Inflammatory macrophage treated with lipopolysaccharide for 4 hours (primary cell): ENCODE measurements at regions not wholly inside any gene's neighbourhood (a gene's known extent, or its start where the extent isn't known, plus 50 kb on each side); places are given as distances from the start of the nearest gene placed in this dataset.

Source experiments
- DNase-seq: peaks from one replicate; pipeline ENCODE4 v3.0.0-alpha.2; 2020

DNA sequence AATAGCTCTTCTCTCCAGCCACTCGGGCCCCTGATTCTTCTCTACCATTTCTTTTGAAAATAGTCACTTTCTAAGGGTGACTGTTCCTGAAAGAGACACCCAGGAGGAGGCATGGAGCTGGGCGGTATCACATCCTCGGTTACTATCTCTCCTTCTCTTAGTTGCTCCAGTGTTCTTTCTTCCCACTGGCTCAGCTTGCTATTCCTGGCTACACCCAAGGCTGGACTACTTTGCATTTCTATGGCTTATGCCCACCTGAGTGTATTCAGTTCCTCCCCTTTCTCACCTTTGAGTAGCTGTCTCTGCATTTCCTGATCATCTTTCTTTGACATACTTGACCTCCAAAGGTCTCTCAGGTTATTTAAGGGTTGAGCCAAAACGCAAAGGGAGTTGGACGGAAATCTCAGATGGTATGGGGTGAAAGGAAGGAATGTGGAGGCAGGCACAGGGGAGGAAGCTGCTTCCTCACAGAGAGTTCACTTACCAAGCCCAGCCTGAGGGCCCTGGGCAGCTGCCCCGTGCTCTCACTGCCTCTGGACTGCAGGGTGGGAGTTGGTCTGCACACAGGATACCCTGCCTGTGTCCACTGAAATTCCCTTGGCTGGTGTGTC lies 155.7 kb downstream of the SNX19 start:
- no peak for DNase-seq

DNA sequence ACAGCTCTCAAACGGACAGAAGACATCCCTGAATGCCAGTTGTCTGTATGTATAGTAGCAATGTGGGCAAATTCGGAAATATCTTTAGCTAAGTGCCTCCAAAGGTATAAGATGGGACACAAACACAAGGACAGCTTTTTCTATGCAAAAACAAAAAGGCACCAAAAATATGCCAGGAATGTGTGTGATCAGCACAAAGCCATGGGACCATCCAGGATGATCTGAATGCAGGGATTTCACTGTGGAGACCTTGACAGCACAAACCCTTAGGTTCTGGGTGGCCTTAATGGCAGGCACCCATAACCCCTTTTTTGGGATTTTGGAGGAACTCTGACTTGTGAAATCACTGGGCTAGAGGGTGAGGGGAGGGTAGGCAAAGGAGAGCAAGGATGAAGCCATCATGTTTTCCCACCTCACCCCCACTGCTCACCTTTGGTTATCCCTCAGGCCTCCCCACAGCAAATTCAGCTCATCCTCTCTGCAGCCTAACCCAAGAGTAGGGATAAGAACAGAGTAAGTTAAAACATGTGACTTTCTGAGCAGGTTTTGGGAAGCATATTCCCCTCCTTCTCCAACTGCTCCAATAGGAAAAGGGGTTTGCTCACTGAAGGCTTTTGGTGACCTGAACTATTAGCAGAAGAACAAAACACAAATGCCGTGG lies 154.6 kb downstream of the SNX19 start:
- no peak for DNase-seq

DNA sequence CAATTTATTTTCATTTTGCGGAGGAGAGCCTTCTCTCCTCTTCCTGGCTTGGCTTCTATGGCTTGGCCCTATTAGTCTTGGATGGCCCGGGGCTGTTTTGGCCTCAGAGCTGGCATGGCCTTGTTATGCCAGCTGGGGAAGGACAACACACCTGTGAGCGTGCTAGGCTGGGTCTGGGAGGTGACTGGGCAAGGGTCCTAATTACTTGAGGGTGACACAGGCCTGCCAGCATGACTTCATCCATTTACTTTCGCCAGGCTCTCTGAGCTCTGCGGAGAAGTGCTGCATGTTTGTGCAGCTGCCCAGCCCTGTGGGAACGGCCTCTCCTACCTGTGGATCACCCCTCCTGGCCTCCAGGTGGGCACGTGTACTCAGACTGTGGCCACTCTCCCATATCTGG lies 153.6 kb downstream of the SNX19 start:
- no peak for DNase-seq

DNA sequence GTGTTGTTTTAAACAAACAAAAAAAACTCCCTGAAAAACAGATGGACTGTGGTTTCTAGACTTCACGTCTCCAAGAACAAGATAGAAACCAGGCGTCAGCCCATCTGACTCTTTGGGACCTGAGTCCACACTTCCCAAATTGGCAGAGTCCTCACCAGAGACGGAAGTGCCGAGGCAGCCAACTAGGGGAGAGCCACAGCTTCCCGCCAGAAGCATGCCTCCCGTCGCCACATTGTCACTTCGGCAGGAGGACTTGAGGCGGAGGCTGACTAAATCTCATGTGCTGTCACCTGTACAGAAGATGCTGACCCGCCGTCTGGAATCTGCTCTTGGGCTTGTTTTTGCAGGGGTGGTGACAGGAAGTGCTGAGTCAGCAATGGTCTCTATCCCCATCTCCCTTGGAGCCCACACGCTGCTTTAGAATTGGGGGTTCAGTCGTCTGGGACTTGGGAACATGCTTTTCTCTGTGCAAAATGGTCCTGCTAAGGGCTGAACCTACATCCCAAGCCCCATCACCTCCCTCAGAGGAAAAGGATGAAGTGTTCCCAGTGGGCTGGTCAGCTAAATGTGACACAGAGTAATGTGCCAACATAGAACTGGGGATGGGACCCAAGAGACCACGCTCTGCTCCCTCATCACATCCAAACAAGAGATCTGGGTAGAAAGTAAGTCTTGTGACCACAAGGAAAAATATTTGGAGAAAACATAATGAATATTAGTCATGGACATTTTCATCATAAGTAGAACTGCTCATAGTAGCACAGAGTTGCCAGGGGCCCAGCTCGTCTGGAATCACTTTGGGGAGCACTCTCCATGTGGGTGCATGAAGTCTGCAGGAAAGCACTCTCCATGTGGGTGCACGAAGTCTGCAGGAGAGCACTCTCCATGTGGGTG lies 152.9 kb downstream of the SNX19 start:
- no peak for DNase-seq

DNA sequence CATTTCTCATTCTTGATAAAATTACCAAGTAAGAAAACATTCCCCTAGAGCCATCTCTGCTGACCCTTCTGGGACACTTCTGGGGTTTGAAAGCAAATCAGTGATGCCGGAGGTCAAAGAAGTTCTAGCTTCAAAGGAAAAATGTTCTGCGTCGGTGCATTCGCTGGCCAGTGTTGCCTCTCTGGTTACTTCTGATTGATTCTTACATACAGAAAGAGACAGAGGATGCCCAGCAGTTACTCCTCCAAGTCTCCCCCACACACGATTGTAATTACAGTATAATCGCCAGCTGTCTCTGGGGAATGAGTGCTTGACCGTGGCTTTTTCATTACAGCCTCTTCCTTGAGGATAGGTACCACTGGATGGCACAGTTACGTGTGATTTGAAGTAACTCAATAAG lies 150.9 kb downstream of the SNX19 start:
- DNase-seq = no peak

DNA sequence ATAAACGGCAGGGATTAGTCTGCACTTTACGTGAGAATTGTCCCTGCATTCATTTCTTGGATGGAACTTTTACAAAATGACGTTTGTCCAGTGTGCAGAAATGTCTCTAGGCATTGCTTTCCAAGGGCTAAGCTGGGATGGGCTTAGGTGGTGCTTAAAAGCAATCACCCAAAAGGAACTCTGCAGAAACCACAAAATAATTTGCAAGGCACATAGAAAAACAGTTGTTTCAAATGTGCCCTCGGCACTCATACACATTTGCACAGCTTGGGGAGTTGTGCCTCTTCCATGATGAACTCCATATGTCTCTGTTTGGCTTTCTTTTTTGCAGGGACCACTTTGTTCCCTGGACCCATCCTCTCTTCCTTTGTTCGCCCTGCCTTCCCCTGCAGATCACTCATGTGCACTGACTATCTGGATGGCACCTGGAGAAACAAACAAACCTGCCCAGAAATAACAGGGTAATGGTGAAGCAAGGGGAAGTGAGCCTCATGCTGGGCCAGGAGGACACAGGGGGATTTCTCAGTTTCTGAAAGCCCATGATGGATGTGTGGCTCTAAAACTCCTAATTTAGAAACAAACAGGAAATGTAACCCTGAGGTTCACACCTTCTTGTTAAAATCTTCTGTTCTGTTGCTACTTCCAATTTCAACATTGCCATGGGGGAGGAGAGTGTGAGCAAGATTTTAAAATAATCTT lies 150.2 kb downstream of the SNX19 start:
- DNase-seq = no peak

DNA sequence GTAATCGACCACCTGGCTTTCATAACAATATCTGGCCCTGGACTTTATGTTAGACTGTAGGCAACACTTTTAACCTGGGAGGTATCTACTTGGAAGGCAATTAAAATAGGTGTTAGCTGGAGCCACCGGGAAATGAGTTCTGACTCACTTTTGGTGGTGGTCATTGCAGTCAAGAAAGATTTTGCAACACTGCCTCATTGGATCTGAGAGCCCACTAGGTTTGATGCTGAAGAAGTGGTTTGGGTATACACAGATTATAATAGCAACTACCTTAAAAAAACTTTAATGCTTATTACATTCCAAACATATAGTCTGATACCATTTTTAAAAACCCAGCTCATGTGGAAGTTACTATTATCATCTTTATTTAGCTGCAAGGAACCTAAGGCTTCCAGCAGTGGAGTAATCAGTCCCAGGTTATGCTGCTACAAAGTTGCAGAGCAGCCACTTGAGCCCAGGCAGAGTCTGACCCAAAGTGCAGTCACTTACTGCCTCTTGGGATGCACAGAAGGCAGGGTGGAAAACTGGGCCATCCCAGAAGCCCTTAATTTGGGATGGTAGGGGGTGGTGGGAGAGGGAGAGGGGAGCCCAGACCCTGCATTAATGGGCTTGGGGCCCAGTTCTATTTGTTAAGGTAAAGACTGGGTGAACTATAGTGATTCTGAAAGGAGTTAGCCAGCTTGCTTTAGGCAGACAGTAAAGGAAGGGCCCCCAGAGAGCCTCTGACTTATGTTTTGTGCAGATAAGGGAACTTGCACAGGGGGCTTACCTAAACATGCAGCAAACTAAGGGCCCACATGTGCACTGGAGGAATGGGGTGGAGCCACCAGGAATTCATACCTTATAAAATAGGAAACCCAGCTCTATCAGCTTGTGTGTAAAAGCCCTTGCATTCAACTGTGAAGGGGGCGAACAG lies 149.4 kb downstream of the SNX19 start:
- no peak for DNase-seq

DNA sequence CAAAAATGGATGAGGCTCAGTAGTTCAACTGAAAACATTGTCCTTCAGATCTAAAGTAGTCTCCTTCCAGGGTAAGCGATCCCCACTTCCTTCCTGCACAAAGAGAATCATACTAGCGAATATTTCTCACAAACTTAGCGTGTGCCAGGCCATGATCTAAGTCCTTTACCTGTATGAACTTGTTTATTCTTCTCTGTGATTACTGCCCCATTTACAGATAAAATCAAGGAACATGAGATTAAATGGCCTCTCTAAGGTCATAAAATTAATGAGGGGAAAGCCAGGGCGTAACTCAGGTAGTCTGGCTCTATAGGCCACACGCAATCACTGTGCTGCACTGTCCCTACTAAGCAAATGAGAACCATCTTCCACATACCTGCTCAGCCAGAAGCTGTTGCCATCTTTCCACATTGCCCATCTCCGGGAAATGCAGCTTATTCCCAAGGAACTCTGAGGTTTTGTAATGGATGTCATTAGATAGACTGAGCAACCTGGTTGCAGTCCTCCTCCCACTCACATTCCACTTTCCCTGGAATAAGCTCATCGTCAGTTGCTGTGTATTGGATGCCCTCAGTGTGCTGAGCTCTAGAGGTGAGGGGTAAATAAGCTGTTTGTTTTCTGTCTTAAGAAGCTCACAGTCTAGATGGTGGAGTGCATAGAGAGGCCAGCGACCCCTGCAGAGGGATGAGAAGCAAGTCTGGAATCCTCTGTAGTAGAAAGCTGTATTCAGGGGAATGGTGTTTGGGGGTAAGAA lies 146.3 kb downstream of the SNX19 start:
- no peak for DNase-seq

DNA sequence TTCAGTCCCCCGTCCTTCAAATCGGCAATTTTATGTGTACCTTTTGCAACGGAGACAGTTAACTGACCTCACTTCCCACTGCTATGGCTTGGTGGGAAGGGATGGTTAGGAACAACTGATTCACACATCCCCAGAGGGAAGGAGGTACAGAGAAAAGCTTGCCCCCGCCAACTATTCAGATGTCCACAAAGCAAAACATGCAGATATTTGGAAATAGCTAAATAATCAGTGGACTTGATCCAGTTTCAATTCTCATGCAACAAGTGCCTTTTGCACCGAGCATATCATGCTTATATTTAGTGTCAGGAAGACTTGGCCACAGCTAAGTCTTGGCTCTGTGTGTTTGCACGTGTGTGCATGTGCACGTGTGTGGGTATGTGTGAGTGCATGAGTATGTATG lies 144.6 kb downstream of the SNX19 start:
- DNase-seq = no peak

DNA sequence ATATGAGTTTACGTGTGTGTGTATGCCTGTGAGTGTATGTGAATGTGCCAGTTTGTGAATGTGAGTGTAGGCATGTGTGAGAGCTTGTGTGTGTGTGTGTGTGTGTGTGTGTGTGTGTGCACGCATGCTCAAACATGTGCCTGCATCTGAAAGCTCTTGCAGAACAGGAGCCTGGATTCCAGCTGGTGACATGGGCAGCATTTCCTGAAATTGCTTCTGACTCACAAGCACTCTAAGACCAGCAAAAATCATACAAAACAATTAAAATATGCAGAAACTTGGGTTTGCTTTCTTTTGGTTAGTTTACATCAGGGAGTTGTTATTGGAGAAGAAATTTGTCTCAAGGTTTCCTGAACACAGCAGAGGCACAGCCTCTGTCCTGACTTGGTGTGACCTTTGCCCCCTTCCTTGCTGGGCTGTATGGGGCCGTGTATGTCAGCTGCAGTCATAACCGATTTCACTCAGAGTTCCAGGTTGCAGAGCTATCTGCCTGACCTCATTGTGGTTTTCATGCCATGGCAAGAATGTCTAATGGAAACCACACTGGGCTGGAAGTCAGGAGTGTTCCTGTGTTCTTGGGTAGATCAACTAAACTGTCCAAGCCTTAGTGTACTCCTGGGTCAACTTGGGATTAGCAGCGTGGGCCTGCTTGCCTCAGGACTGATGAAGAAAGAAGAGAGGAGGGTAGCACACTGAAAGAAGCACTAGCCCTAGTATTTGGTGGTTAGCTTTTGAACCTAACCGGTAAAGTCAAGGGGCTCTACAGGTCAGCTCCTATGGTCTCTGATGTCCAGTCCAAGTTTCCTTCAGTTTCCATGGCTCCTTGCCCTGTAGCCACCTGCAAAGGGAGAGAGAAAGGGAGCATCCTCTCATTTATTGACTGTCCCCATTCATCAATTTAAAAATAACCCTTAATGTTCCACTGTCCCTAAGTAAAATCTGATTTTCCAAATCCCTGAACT lies 143.7 kb downstream of the SNX19 start:
- DNase-seq = no peak

DNA sequence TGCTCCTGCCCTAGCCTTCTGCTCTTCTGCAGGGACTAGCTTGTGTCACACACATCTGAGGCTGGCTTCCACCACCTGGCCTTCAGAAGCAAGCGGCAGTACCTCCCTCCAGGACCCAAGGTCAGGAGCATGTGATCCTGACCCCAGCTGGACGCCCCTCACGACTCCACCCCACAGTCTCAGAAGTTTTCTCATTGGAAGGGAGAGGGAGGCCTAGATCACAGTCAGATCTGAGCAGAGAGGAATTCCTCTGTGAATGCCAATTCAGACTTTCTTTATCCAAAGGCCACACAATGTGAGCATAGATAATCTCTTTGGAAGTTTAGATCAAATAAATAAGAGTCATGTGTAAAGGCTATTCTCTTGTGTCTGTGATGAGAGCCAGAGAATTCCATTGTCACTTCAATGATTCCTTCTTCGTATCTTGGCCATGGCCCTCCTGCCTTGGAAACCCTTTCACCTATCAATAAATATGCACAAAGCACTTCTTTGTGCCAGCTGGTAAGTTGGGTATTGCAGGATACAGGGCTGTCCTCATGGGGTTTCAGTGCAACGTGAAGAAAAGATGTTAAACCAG lies 142.9 kb downstream of the SNX19 start:
- no peak for DNase-seq

DNA sequence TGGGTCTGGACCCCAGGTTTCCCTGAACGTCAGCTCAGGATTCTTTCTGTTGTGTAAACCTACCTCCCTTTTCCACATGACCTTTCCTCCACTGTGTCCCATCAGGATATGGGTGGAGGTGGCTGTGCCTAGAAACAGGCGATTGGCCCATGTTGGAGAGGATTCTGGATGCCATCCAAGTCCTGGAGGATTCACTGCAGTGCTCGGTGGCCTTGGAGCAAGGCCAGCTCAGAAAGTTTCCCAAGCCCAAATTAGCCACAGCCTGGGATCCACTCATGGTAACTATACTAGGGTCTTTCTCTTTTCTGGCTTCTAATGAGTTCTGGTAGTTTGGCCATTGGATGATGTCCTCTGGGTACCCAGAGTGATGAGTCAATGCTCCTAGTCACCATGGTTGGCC lies 141.6 kb downstream of the SNX19 start:
- DNase-seq = no peak

DNA sequence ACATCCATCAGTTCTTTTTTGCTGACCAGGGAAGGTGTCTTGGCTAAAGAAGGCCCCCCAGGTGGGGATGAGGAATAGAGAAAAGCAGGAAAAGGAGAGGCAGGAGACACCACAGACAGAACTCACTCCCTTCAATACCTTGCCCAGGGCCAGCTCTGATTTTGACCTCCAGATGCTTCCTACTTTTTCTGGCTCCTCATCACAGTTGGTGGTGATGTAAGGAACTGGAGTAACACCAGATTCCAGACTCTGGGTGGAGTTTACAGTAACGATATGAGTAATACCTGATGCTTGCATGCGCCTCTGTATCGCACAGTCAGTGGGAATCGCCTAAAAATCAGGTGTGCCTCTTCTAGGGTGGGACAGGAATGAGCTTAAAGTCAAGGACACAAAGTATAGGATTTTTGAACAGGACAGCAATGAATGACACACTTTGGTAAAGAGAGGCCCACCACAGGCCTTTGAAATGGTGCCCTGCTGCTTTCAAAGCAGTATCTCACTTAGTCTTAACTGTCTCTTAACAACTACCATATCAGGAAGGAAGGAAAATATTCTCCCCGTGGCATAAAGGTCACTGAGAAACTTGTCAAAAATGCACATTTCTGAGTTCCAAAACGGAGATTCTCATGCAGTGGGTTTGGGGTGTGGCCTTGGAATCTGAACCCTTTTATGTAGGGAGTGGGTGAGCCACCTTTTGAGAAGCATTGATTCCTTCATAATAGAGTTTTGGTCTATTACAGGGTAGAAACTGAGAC lies 140.8 kb downstream of the SNX19 start:
- no peak for DNase-seq

DNA sequence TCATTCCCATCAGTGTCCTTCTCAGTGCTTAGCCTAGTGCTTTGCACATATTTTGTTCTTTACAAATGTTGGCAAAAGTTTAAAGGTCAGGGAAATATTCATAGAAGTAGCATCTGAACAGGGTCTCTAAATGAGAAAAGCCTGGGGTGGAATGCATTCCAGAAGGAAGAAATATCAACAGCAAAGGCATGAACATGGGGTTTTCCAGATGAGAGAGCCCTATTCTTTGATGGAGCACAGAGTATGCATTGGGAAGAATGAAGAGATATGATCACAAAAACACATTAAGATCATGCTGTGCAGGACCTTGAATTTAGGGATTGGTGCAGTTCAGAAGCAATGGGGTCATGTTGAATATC lies 140.2 kb downstream of the SNX19 start:
- no peak for DNase-seq

DNA sequence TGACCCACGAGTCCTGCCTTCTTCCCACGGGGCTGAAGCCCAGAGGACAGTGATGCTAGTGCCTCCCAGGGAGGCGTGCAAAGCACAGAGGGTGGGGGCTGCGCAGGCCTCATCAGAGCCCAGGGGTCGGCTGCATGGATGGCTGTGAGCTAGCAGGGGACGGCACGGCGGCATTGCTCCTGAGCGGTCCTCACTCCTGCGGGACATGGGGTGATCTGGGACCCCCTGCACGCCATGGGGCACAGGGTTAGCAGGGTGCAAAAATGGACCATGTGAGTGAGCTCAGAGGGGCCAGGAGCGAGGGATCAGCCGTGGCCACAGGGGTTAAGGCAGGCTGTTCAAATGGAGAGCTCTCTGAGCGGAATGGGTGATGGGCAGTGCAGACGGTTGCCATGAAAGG lies 138.3 kb downstream of the SNX19 start:
- DNase-seq = no peak

DNA sequence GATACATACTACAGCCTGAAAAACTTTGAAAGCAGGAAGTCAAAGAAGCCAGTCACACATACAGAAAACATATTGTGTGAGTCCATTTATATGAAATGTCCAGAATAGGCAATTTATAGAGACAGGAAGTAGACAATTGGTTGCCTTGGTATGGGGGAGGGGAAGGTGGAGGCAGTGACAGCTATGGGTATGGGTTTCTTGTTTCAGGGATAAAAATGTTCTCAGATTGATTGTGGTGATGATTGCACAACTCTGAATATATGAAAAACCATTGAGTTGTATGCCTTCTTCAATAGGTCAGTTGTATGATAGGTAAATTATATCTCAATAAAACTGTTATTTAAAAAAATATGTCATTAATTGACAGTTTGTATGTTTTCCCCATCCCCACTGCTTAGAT lies 137.6 kb downstream of the SNX19 start:
- DNase-seq = no peak

DNA sequence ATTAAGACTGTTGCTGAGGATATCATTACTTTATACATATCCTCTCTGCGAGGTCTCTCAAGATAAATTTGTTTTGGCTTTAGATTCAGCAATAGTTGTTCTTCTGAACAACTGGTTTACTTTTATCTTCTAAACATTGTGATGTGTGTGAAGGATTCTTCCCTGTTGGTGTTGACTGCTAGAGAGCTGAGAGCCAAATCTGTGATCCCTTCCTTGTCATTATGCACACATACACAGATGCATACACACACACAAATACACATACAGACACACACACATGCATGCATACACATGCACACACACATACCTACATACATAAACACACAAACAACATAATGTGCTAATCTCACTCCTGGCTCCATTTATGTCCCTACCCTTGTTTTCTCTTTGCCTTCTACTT lies 137.0 kb downstream of the SNX19 start:
- DNase-seq = no peak

DNA sequence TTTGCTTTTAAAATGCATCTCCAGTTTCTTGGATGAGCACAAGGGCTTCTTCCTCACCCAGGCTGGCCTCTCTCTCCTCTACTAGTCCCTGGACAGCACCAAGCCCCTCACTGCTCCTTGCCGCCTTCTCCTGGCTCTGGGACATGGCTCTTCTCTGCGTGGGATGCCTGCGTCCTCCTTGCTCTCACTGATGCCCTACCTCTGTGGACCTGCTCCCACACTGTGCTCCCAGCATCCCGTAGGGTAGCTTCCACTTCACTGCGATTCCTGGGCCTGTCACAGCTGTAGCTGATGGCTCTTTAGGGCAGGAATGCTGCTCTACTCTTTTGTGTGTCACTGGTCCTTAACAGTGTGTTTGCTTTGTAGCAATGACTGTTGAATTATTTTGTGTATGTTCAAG lies 136.3 kb downstream of the SNX19 start:
- DNase-seq = no peak

DNA sequence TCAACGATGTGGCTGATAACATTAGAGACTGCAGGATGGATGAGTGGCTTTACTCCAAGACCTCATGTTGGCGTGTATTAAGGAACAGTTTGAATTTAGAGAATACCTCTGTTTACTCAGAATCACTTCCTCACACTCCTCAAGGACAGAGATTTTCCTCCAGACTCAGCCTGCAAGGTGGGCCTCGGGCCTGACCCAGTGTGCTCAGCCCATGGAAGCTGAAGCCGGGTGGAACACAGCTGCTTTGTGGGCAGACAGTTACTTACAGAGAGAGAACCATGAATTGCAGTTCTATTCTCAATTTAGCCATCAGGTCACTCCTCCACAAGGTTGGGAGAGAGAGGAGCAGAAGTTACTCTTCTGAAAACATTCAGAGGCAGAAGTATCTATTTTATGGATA lies 135.8 kb downstream of the SNX19 start:
- no peak for DNase-seq
